ENCODE measurements at regions not wholly inside any gene's neighbourhood (a gene's known extent, or its start where the extent isn't known, plus 50 kb on each side); places are given as distances from the start of the nearest gene placed in this dataset.

DNA sequence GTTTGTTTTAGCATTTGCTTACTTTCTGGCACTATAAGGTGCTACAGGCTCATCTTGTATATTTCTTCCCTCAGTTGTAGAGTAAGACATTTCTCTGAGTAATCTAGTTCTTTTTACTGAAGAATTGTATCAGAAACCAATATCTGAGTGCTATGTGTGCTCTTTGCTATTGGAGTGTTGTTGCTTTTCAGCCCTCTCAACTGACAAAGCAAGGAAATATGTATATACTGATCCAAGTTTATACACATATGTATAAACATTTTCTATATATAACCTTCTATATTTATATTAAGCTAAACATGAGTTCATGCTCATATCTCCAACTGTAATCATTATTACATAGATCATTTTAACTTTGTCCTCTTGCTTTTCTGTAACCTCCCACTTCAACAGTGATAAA lies 405.7 kb downstream of the RFPL4B start:
- no peaks in the 10 kb centered on the region for H3K27me3 ChIP-seq
- H3K4me1 ChIP-seq: no peaks in the 10 kb centered on the region
- no peak overlapping the region for H3K27ac ChIP-seq
- peaks cover 0 to 8% of the 10 kb centered on the region in 2 donors for H3K9me3 ChIP-seq
- no peaks in the 10 kb centered on the region for H3K36me3 ChIP-seq
- TF ChIP-seq CTCF (IDR thresholded peaks at IDR 0.05): no peak
- H3K4me3 ChIP-seq: no peak overlapping the region
- no peak for DNase-seq (ENCODE audit: low spot score)

GRCh38 chr6:112760831-112761230 lies 413.7 kb downstream of the RFPL4B start:
- DNase-seq (ENCODE audit: low spot score): no peak
- Histone ChIP-seq H3K27me3 (no peaks in the 10 kb centered on the region), H3K4me3 (no peak overlapping the region)

GRCh38 chr6:112761740-112762139 lies 414.6 kb downstream of the RFPL4B start:
- H3K36me3 ChIP-seq: no peaks in the 10 kb centered on the region
- no peak for TF ChIP-seq CTCF (IDR thresholded peaks at IDR 0.05)
- H3K4me3 ChIP-seq: no peak overlapping the region
- H3K27me3 ChIP-seq: no peaks in the 10 kb centered on the region
- peaks cover 0 to 6% of the 10 kb centered on the region in 2 donors for H3K9me3 ChIP-seq
- no peak overlapping the region for H3K27ac ChIP-seq
- H3K4me1 ChIP-seq: no peaks in the 10 kb centered on the region
- no peak for DNase-seq (ENCODE audit: low spot score)

More at GRCh38 chr6:112760831-112761230, 413.7 kb downstream of the RFPL4B start:
- Histone ChIP-seq H3K9me3 (peaks cover 0 to 14% of the 10 kb centered on the region in 2 donors), H3K36me3 (no peaks in the 10 kb centered on the region), H3K27ac (no peak overlapping the region), H3K4me1 (no peaks in the 10 kb centered on the region)
- no peak for TF ChIP-seq CTCF (IDR thresholded peaks at IDR 0.05)

GRCh38 chr6:112764377-112764776 lies 417.2 kb downstream of the RFPL4B start:
- no peak for TF ChIP-seq CTCF (IDR thresholded peaks at IDR 0.05)
- peaks cover 0 to 9% of the 10 kb centered on the region in 2 donors for H3K9me3 ChIP-seq

GRCh38 chr6:112770308-112770707 lies 423.2 kb downstream of the RFPL4B start:
- Histone ChIP-seq H3K9me3 (peaks cover 0 to 2% of the 10 kb centered on the region in 2 donors), H3K4me1 (no peaks in the 10 kb centered on the region), H3K36me3 (no peaks in the 10 kb centered on the region), H3K27ac (no peak overlapping the region), H3K27me3 (no peaks in the 10 kb centered on the region), H3K4me3 (no peak overlapping the region)
- DNase-seq (ENCODE audit: low spot score): no peak
- TF ChIP-seq CTCF (IDR thresholded peaks at IDR 0.05): no peak

More at GRCh38 chr6:112764377-112764776, 417.2 kb downstream of the RFPL4B start:
- no peak overlapping the region for H3K4me3 ChIP-seq
- DNase-seq (ENCODE audit: low spot score): no peak
- no peaks in the 10 kb centered on the region for H3K36me3 ChIP-seq
- no peaks in the 10 kb centered on the region for H3K4me1 ChIP-seq
- H3K27ac ChIP-seq: no peak overlapping the region
- H3K27me3 ChIP-seq: no peaks in the 10 kb centered on the region

- Histone ChIP-seq H3K27me3 (no peaks in the 10 kb centered on the region), H3K9me3 (no peaks in the 10 kb centered on the region)
These were observed 426.1 kb downstream of the RFPL4B start for GRCh38 chr6:112773187-112773586.

More at GRCh38 chr6:112773187-112773586, 426.1 kb downstream of the RFPL4B start:
- no peaks in the 10 kb centered on the region for H3K4me1 ChIP-seq
- H3K4me3 ChIP-seq: no peak overlapping the region
- H3K27ac ChIP-seq: no peak overlapping the region
- DNase-seq (ENCODE audit: low spot score): no peak
- H3K36me3 ChIP-seq: no peaks in the 10 kb centered on the region
- no peak for TF ChIP-seq CTCF (IDR thresholded peaks at IDR 0.05)
